Osteocyte (in vitro differentiated cells): ENCODE measurements at regions not wholly inside any gene's neighbourhood (a gene's known extent, or its start where the extent isn't known, plus 50 kb on each side); places are given as distances from the start of the nearest gene placed in this dataset.

Source experiments
- DNase-seq: peaks from one replicate; pipeline ENCODE4 v3.0.0; 2021; ENCODE audit warnings: mixed read lengths; ENCODE audit not compliant: unreplicated experiment; ENCODE audit errors: extremely low spot score
- H3K27ac Mint-ChIP-seq: one replicate; pipeline ENCODE4 v1.8.0; 2021; ENCODE audit warnings: mild to moderate bottlenecking, mixed read lengths; ENCODE audit not compliant: unreplicated experiment
- H3K27me3 Mint-ChIP-seq: one replicate; pipeline ENCODE4 v1.8.0; 2021; ENCODE audit warnings: mixed read lengths; ENCODE audit not compliant: unreplicated experiment
- H3K36me3 Mint-ChIP-seq: one replicate; pipeline ENCODE4 v1.8.0; 2021; ENCODE audit warnings: mixed read lengths; ENCODE audit not compliant: unreplicated experiment
- H3K4me1 Mint-ChIP-seq: one replicate; pipeline ENCODE4 v1.8.0; 2021; ENCODE audit warnings: mixed read lengths; ENCODE audit not compliant: unreplicated experiment
- H3K4me3 Mint-ChIP-seq: one replicate; pipeline ENCODE4 v1.8.0; 2021; ENCODE audit warnings: mild to moderate bottlenecking, moderate library complexity, mixed read lengths; ENCODE audit not compliant: unreplicated experiment
- H3K9me3 Mint-ChIP-seq: one replicate; pipeline ENCODE4 v1.8.0; 2021; ENCODE audit warnings: mixed read lengths; ENCODE audit not compliant: unreplicated experiment
- CTCF ChIP-seq: fragments of 200-600 bp; sonication (generic); IDR thresholded peaks from 2 replicates; pipeline ENCODE4 v1.5.0; 2021; ENCODE audit warnings: antibody characterized with exemption, mild to moderate bottlenecking, moderate library complexity

- no peak for DNase-seq
- H3K36me3 Mint-ChIP-seq: no peaks in the 10 kb centered on the region
- H3K27me3 Mint-ChIP-seq: no peaks in the 10 kb centered on the region
- no peak overlapping the region for H3K4me3 Mint-ChIP-seq
- no peaks in the 10 kb centered on the region for H3K9me3 Mint-ChIP-seq
- peaks cover 3% of the 10 kb centered on the region for H3K4me1 Mint-ChIP-seq
- no peak overlapping the region for H3K27ac Mint-ChIP-seq
- no peak for TF ChIP-seq CTCF
Observed at GRCh38 chr2:219929835-219930234, 302.4 kb downstream of the SLC4A3 start.

- DNase-seq: no peak
- Mint-ChIP-seq H3K4me1 (no peaks in the 10 kb centered on the region), H3K9me3 (no peaks in the 10 kb centered on the region), H3K27me3 (peaks cover 7% of the 10 kb centered on the region), H3K36me3 (no peaks in the 10 kb centered on the region), H3K4me3 (no peak overlapping the region), H3K27ac (no peak overlapping the region)
- TF ChIP-seq CTCF: no peak
Observed at GRCh38 chr2:219939647-219940046, 312.2 kb downstream of the SLC4A3 start.

GRCh38 chr2:219944866-219945265, 317.4 kb downstream of the SLC4A3 start:
- Mint-ChIP-seq H3K4me1 (peaks cover 24% of the 10 kb centered on the region), H3K9me3 (no peaks in the 10 kb centered on the region), H3K36me3 (no peaks in the 10 kb centered on the region), H3K27ac (no peak overlapping the region), H3K27me3 (peaks cover 5% of the 10 kb centered on the region), H3K4me3 (no peak overlapping the region)
- no peak for DNase-seq
- no peak for TF ChIP-seq CTCF

- no peak overlapping the region for H3K4me3 Mint-ChIP-seq
- H3K4me1 Mint-ChIP-seq: peaks cover 24% of the 10 kb centered on the region
- no peak overlapping the region for H3K27ac Mint-ChIP-seq
- H3K36me3 Mint-ChIP-seq: no peaks in the 10 kb centered on the region
- DNase-seq: no peak
- no peak for TF ChIP-seq CTCF
- H3K27me3 Mint-ChIP-seq: no peaks in the 10 kb centered on the region
- H3K9me3 Mint-ChIP-seq: peaks cover under 1% of the 10 kb centered on the region
Observed at GRCh38 chr2:219946021-219946420, 318.6 kb downstream of the SLC4A3 start.

- Mint-ChIP-seq H3K9me3 (peaks cover 4% of the 10 kb centered on the region), H3K4me3 (no peak overlapping the region), H3K36me3 (no peaks in the 10 kb centered on the region), H3K27ac (no peak overlapping the region), H3K27me3 (no peaks in the 10 kb centered on the region), H3K4me1 (peaks cover 24% of the 10 kb centered on the region)
- no peak for TF ChIP-seq CTCF
- no peak for DNase-seq
Observed at GRCh38 chr2:219946529-219946928, 319.1 kb downstream of the SLC4A3 start.
